Body of pancreas (tissue), 4 donors: ENCODE measurements at regions not wholly inside any gene's neighbourhood (a gene's known extent, or its start where the extent isn't known, plus 50 kb on each side); places are given as distances from the start of the nearest gene placed in this dataset.

Source experiments
- POLR2A ChIP-seq, 3 donors: fragments of 450-650 bp; IDR thresholded peaks; one replicate each; pipeline ENCODE4 v1.6.1; 2016; ENCODE audit warnings: antibody characterized with exemption in 3 of 3, mild to moderate bottlenecking in 2 of 3
- TF ChIP-seq, protein P1 (sequence below), 7 experiments: fragments of 450-650 bp in 4 of 7; fragments of 200-600 bp in 3 of 7; sonication (generic) in 3 of 7; IDR thresholded peaks; one replicate each; pipeline ENCODE4 v1.5.1; 2016 to 2019; ENCODE audit warnings: antibody characterized with exemption in 7 of 7

- TF ChIP-seq, protein P1, sequence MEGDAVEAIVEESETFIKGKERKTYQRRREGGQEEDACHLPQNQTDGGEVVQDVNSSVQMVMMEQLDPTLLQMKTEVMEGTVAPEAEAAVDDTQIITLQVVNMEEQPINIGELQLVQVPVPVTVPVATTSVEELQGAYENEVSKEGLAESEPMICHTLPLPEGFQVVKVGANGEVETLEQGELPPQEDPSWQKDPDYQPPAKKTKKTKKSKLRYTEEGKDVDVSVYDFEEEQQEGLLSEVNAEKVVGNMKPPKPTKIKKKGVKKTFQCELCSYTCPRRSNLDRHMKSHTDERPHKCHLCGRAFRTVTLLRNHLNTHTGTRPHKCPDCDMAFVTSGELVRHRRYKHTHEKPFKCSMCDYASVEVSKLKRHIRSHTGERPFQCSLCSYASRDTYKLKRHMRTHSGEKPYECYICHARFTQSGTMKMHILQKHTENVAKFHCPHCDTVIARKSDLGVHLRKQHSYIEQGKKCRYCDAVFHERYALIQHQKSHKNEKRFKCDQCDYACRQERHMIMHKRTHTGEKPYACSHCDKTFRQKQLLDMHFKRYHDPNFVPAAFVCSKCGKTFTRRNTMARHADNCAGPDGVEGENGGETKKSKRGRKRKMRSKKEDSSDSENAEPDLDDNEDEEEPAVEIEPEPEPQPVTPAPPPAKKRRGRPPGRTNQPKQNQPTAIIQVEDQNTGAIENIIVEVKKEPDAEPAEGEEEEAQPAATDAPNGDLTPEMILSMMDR (IDR thresholded peaks at IDR 0.05): no peak
- no peak for TF ChIP-seq POLR2A (IDR thresholded peaks at IDR 0.05)
Measured at GRCh38 chr3:101042996-101043686, 49.9 kb upstream of the ABI3BP start.
